Loucy (cell line): ENCODE measurements at regions not wholly inside any gene's neighbourhood (a gene's known extent, or its start where the extent isn't known, plus 50 kb on each side); places are given as distances from the start of the nearest gene placed in this dataset.

ENCODE experiments used
- H2AFZ ChIP-seq: fragments of 200-600 bp; sonication (generic); 2 replicates; pipeline ENCODE4 v1.6.0; 2016; ENCODE audit warnings: antibody characterized with exemption, mild to moderate bottlenecking, low read length, moderate library complexity
- H3F3A ChIP-seq: fragments of 200-600 bp; 2 replicates; pipeline ENCODE4 v1.6.0; 2016; ENCODE audit warnings: antibody characterized with exemption, low read depth, mild to moderate bottlenecking
- H3K27me3 ChIP-seq: fragments of 200-600 bp; sonication (generic); 2 replicates; pipeline ENCODE4 v1.6.1; 2014; ENCODE audit warnings: low read length, mild to moderate bottlenecking; ENCODE audit not compliant: insufficient read depth, poor library complexity, severe bottlenecking
- H3K36me3 ChIP-seq: fragments of 200-600 bp; sonication (generic); 2 replicates; pipeline ENCODE4 v1.6.1; 2016; ENCODE audit warnings: low read length; ENCODE audit not compliant: insufficient read depth
- H3K4me1 ChIP-seq: fragments of 200-600 bp; sonication (generic); 2 replicates; pipeline ENCODE4 v1.5.1; 2014; ENCODE audit warnings: low read length, mild to moderate bottlenecking; ENCODE audit not compliant: insufficient read depth, poor library complexity, severe bottlenecking
- H3K4me2 ChIP-seq: fragments of 200-600 bp; sonication (generic); 2 replicates; pipeline ENCODE4 v1.6.0; 2014; ENCODE audit warnings: antibody characterized with exemption, low read length, low read depth, mild to moderate bottlenecking; ENCODE audit not compliant: poor library complexity, severe bottlenecking
- H3K4me3 ChIP-seq: fragments of 200-600 bp; sonication (generic); 2 replicates; pipeline ENCODE4 v1.5.1; 2014; ENCODE audit warnings: low read length, mild to moderate bottlenecking, mixed read lengths; ENCODE audit not compliant: poor library complexity, severe bottlenecking
- H3K79me2 ChIP-seq: fragments of 200-600 bp; sonication (generic); 2 replicates; pipeline ENCODE4 v1.6.1; 2014; ENCODE audit warnings: low read length; ENCODE audit not compliant: insufficient read depth
- H3K9ac ChIP-seq: fragments of 200-600 bp; sonication (generic); 2 replicates; pipeline ENCODE4 v1.6.0; 2014; ENCODE audit warnings: mild to moderate bottlenecking, low read depth, low read length, moderate library complexity; ENCODE audit not compliant: poor library complexity, severe bottlenecking
- H3K9me2 ChIP-seq: fragments of 200-600 bp; sonication (generic); replicated peaks from 2 replicates; pipeline ENCODE4 v1.6.1; 2016; ENCODE audit warnings: low read depth, low read length, mixed read lengths
- H3K9me3 ChIP-seq: fragments of 200-600 bp; sonication (generic); 2 replicates; pipeline ENCODE4 v1.6.1; 2014; ENCODE audit warnings: mild to moderate bottlenecking, antibody characterized with exemption, low read length, low read depth; ENCODE audit not compliant: insufficient read depth
- H4K20me1 ChIP-seq: fragments of 200-600 bp; sonication (generic); 2 replicates; pipeline ENCODE4 v1.6.0; 2014; ENCODE audit warnings: antibody characterized with exemption, low read length, mild to moderate bottlenecking; ENCODE audit not compliant: insufficient read depth, poor library complexity, severe bottlenecking
- CTCF ChIP-seq: fragments of 200-600 bp; sonication (generic); conservative IDR thresholded peaks from 2 replicates; pipeline ENCODE4 v1.5.1; 2014; ENCODE audit warnings: mild to moderate bottlenecking, antibody characterized with exemption, low read length
- EZH2phosphoT487 ChIP-seq: fragments of 200-600 bp; IDR thresholded peaks from 2 replicates; pipeline ENCODE4 v1.6.1; 2018; ENCODE audit warnings: antibody characterized with exemption, mild to moderate bottlenecking, moderate library complexity, borderline replicate concordance

- Histone ChIP-seq H3K4me1 (no peaks in the 10 kb centered on the region), H3K9ac (no peak overlapping the region), H3K4me2 (no peak overlapping the region), H3K79me2 (no peaks in the 10 kb centered on the region), H3K9me3 (no peaks in the 10 kb centered on the region), H3K27me3 (no peaks in the 10 kb centered on the region), H4K20me1 (no peaks in the 10 kb centered on the region), H3K9me2 (0 out of 2 replicates have a peak, but pooled peaks cover 4% of the 10 kb centered on the region), H2AFZ (no peak overlapping the region), H3F3A (no peaks in the 10 kb centered on the region), H3K36me3 (no peaks in the 10 kb centered on the region), H3K4me3 (no peak overlapping the region)
- TF ChIP-seq CTCF (no peak), EZH2phosphoT487 (no peak)
Measured at GRCh38 chr2:167769020-167769419, 478.4 kb downstream of the STK39 start.

GRCh38 chr2:167767830-167768229 lies 479.6 kb downstream of the STK39 start:
- Histone ChIP-seq H3K27me3 (no peaks in the 10 kb centered on the region), H4K20me1 (no peaks in the 10 kb centered on the region), H3K9me3 (no peaks in the 10 kb centered on the region), H3K4me3 (no peak overlapping the region), H3K9ac (no peak overlapping the region), H2AFZ (no peak overlapping the region), H3K36me3 (no peaks in the 10 kb centered on the region), H3K9me2 (0 out of 2 replicates have a peak, but pooled peaks cover 4% of the 10 kb centered on the region), H3K4me2 (no peak overlapping the region), H3F3A (no peaks in the 10 kb centered on the region), H3K79me2 (no peaks in the 10 kb centered on the region), H3K4me1 (no peaks in the 10 kb centered on the region)
- no peak for TF ChIP-seq CTCF
- TF ChIP-seq EZH2phosphoT487: no peak

- Histone ChIP-seq H3K9ac (no peak overlapping the region), H3K4me1 (no peaks in the 10 kb centered on the region), H4K20me1 (no peaks in the 10 kb centered on the region), H3K4me3 (no peak overlapping the region), H2AFZ (no peak overlapping the region), H3F3A (no peaks in the 10 kb centered on the region), H3K36me3 (no peaks in the 10 kb centered on the region), H3K9me3 (no peaks in the 10 kb centered on the region), H3K9me2 (0 out of 2 replicates have a peak, but pooled peaks cover 4% of the 10 kb centered on the region), H3K4me2 (no peak overlapping the region), H3K27me3 (no peaks in the 10 kb centered on the region), H3K79me2 (no peaks in the 10 kb centered on the region)
- TF ChIP-seq EZH2phosphoT487: no peak
- no peak for TF ChIP-seq CTCF
Measured at GRCh38 chr2:167764772-167765341, 482.5 kb downstream of the STK39 start.
